ENCODE measurements at regions not wholly inside any gene's neighbourhood (a gene's known extent, or its start where the extent isn't known, plus 50 kb on each side); places are given as distances from the start of the nearest gene placed in this dataset.

DNA sequence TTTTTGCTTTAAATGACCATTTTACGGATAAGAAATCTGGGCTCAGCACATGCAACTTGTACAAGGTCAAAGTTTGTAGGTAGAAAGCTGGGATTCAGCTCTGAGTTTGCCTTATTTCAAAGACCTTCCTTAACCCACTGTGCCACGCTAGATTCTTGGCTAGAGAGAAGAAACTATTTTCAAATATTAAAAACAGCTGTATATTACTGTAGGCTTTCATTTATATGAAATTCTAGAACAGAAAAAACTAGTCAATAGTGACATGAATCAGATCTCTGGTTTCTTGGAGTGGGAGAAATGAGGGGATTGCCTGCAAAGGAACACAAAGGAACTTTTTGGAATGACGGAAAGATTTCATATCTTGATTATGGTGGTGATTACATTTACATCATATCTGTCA is 53.0 kb upstream of the C1GALT1 start:
- TF ChIP-seq GATA2 (IDR thresholded peaks at IDR 0.05; ENCODE audit: low read depth, low read length) (no peak), GATA3 (IDR thresholded peaks at IDR 0.05; ENCODE audit: low read depth, low read length) (no peak)

All from SH-SY5Y (cell line).